GM12878 (cell line): ENCODE measurements at regions not wholly inside any gene's neighbourhood (a gene's known extent, or its start where the extent isn't known, plus 50 kb on each side); places are given as distances from the start of the nearest gene placed in this dataset.

Experiments used
- CEBPB ChIP-seq, 2 experiments: fragments of 150-350 bp in 1 of 2; IDR thresholded peaks; 2 replicates each; pipeline ENCODE4 v1.6.1; 2012 to 2014; ENCODE audit warnings: low read depth in 2 of 2, low read length in 2 of 2, borderline replicate concordance in 1 of 2, inconsistent platforms in 1 of 2
- CREM ChIP-seq: IDR thresholded peaks from 2 replicates; pipeline ENCODE4 v1.6.1; 2014; ENCODE audit warnings: antibody characterized with exemption, low read depth
- CTCF ChIP-seq, 3 experiments: IDR thresholded peaks in 2 of 3; conservative IDR thresholded peaks in 1 of 3; 2 replicates each; pipeline ENCODE4 v1.5.1; 2011; ENCODE audit warnings: low read depth in 3 of 3, low read length in 3 of 3, mild to moderate bottlenecking in 3 of 3, control low read depth in 2 of 3, moderate library complexity in 2 of 3, inconsistent platforms in 1 of 3, mixed read lengths in 1 of 3; ENCODE audit not compliant: control insufficient read depth in 2 of 3, insufficient read depth in 1 of 3; ENCODE audit errors: extremely low read depth in 1 of 3
- EP300 ChIP-seq, 2 experiments: fragments of 150-350 bp in 1 of 2; IDR thresholded peaks; 2 replicates each; pipeline ENCODE4 v1.6.1; 2011 to 2012; ENCODE audit warnings: low read depth in 2 of 2, low read length in 2 of 2, borderline replicate concordance in 1 of 2, improper control_type of control experiment in 1 of 2, inconsistent platforms in 1 of 2; ENCODE audit not compliant: control insufficient read depth in 1 of 2
- HCFC1 ChIP-seq: fragments of 150-350 bp; IDR thresholded peaks from 2 replicates; pipeline ENCODE4 v1.6.1; 2014; ENCODE audit warnings: low read length
- JUND ChIP-seq: IDR thresholded peaks from 2 replicates; pipeline ENCODE4 v1.6.1; 2012; ENCODE audit warnings: low read depth, mild to moderate bottlenecking, low read length, improper control_type of control experiment, moderate library complexity
- NR2C2 ChIP-seq: IDR thresholded peaks from 2 replicates; pipeline ENCODE4 v1.6.1; 2011; ENCODE audit warnings: borderline replicate concordance, low read depth; ENCODE audit not compliant: control insufficient read depth, insufficient read length
- PBX3 ChIP-seq: IDR thresholded peaks from 2 replicates; pipeline ENCODE4 v1.6.1; 2011; ENCODE audit warnings: mild to moderate bottlenecking, low read depth, low read length, moderate library complexity; ENCODE audit not compliant: insufficient replicate concordance
- RAD21 ChIP-seq: IDR thresholded peaks from 2 replicates; pipeline ENCODE4 v1.6.1; 2011; ENCODE audit warnings: mild to moderate bottlenecking, low read depth, low read length, moderate library complexity; ENCODE audit not compliant: insufficient read depth
- REST ChIP-seq: IDR thresholded peaks from 2 replicates; pipeline ENCODE4 v1.6.1; 2012; ENCODE audit warnings: mild to moderate bottlenecking, low read depth, low read length
- SREBF2 ChIP-seq: IDR thresholded peaks from 2 replicates; pipeline ENCODE4 v1.6.1; 2012; ENCODE audit warnings: mild to moderate bottlenecking, low read length
- STAT3 ChIP-seq: IDR thresholded peaks from 2 replicates; pipeline ENCODE4 v1.6.1; 2011; ENCODE audit warnings: low read depth, low read length, improper control_type of control experiment
- TBL1XR1 ChIP-seq: IDR thresholded peaks from 2 replicates; pipeline ENCODE4 v1.6.1; 2012; ENCODE audit warnings: low read depth, low read length, improper control_type of control experiment
- ZNF274 ChIP-seq: IDR thresholded peaks from one replicate; pipeline ENCODE4 v1.8.0; 2011; ENCODE audit not compliant: insufficient read length, insufficient read depth

GRCh38 chr7:113000316-113001020 is 86.2 kb downstream of the GPR85 start:
- TF ChIP-seq HCFC1 = no peak
- TF ChIP-seq STAT3 = no peak
- no peak for TF ChIP-seq JUND
- no peak for TF ChIP-seq TBL1XR1
- TF ChIP-seq RAD21 = no peak
- TF ChIP-seq NR2C2 = no peak
- TF ChIP-seq CREM = no peak
- no peak for TF ChIP-seq ZNF274
- TF ChIP-seq CEBPB (IDR thresholded peaks at IDR 0.05; ENCODE audit: borderline replicate concordance in 1 of 2, low read depth in 2 of 2, low read length in 2 of 2) = no peak
- TF ChIP-seq EP300 (IDR thresholded peaks at IDR 0.05; ENCODE audit: borderline replicate concordance in 1 of 2, control insufficient read depth in 1 of 2, low read depth in 2 of 2, low read length in 2 of 2) = no peak
- TF ChIP-seq REST = no peak
- no peak for TF ChIP-seq PBX3
- TF ChIP-seq CTCF (IDR thresholded peaks at IDR 0.05 in 2 of 3, conservative IDR thresholded peaks at IDR 0.05 in 1 of 3; ENCODE audit: control insufficient read depth in 2 of 3, extremely low read depth in 1 of 3, insufficient read depth in 1 of 3, low read depth in 3 of 3, low read length in 3 of 3) = no peak
- no peak for TF ChIP-seq SREBF2
